ENCODE measurements at regions not wholly inside any gene's neighbourhood (a gene's known extent, or its start where the extent isn't known, plus 50 kb on each side); places are given as distances from the start of the nearest gene placed in this dataset.

GRCh38 chr4:159723341-159724048, 620.6 kb downstream of the RAPGEF2 start:
- DNase-seq (ENCODE audit: low read depth): no peak

GRCh38 chr4:159725571-159725970, 622.7 kb downstream of the RAPGEF2 start:
- DNase-seq (ENCODE audit: low read depth): no peak

DNA sequence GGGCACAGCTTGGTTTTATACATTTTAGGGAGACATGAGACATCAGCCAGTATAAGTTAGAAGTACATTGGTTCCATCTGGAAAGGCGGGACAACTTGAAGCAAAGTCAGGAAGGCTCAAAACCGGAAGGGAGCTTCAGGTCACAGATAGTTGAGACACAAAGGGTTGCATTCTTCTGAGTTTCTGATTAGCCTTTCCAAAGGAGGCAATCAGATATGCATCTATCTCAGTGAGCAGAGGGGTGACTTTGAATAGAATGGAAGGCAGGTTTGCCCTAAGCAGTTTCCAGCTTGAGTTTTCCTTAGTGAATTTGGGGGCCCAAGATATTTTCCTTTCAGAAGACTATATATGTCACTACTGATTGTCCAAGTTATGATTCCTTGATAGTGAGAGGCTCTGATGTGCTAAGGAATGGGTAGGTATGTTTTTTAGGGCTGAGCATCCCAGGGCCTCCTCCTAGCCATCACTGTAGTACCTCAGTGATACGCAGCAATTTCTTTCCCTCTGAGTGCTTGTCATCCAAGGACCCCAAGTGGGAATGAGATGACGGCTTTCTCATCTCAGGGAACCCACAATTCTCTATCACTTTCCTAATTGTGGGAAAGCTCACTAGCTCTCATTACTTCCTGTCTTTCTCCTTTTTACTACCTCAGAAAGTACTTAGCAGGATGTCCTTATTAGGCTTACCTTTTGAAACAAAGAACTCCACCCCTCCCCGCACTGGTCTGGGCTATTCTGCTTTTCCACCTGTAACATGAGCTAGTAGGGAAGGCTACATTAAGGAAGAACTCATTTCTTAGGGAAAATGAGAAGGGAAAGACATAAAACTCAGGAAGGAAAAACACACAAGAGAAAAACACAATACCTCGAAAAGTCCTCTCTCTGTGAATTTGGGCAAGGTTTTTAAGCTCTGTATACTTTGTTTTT, 632.7 kb downstream of the RAPGEF2 start:
- no peak for DNase-seq (ENCODE audit: low read depth)

DNA sequence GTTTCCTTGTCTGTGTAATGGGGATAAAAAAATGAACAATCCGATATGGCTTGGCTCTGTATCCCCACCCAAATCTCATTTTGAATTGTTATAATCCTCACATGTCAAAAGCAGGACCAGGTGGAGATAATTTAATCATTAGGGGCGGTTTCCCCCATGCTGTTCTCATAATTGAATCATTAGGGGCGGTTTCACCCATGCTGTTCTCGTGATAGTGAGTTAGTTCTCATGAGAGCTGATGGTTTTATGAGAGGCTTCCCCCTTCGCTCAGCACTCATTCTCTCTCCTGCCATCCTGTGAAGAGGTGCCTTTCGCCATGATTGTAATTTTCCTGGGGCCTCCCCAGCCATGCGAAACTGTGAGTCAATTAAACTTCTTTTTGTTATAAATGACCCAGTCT, 633.5 kb downstream of the RAPGEF2 start:
- no peak for DNase-seq (ENCODE audit: low read depth)

GRCh38 chr4:159743971-159744370, 641.1 kb downstream of the RAPGEF2 start:
- no peak for DNase-seq (ENCODE audit: low read depth)

DNA sequence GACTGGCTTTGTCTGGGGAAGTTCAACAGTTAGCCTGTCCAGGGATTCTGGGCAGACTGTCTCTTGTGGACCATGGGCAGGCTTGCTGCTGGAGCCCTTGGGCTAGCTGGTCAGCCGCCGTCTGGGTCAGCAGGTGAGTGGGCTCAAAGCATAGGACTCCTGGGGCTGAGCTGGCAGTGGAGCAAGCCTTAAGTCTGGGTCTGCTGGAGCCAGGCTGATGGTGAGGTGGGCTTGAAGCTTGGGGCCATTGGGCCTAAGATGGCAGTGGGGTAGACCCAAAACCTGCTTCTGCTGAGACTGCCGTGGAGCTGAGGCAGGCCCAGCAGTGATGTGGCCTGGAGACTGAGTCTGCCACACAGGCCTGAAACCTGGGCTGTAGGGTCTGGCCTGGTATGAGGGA, 645.1 kb downstream of the RAPGEF2 start:
- no peak for DNase-seq (ENCODE audit: low read depth)

DNA sequence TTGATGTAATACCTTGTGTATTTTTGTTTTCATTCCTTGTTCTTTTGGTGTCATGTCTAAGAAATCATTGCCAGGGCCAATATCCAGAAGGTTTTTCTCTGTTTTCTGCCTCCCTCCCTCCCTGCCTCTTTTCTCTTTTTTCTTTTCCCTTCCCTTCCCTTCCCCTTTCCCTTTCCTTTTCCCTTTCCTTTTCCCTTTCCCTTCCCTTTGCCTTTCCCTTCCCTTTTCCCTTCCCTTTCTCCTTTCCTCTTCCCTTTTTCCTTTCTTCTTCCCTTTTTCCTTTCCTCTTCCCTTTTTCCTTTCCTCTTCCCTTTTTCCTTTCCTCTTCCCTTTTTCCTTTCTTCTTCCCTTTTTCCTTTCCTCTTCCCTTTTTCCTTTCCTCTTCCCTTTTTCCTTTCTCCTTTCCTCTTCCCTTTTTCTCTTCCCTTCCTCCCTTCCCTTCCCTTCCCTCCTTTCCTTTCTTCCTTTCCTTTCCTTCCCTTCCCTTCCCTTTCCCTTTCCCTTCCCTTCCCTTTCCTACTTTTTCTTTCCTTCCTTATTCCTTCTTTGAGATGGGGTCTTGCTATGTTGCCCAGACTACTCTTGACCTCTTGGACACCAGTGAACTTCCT, 646.1 kb downstream of the RAPGEF2 start:
- no peak for DNase-seq (ENCODE audit: low read depth)

- DNase-seq (ENCODE audit: low read depth): peak; percentile 12
Observed at GRCh38 chr4:159757499-159757898, 654.6 kb downstream of the RAPGEF2 start.

- no peak for DNase-seq (ENCODE audit: low read depth)
Observed at GRCh38 chr4:159758061-159758460, 655.2 kb downstream of the RAPGEF2 start.

- DNase-seq (ENCODE audit: low read depth): no peak
Observed at GRCh38 chr4:159762672-159763071, 659.8 kb downstream of the RAPGEF2 start.

- DNase-seq (ENCODE audit: low read depth): peak; percentile 85
Observed at GRCh38 chr4:159764343-159764952, 661.6 kb downstream of the RAPGEF2 start.

DNA sequence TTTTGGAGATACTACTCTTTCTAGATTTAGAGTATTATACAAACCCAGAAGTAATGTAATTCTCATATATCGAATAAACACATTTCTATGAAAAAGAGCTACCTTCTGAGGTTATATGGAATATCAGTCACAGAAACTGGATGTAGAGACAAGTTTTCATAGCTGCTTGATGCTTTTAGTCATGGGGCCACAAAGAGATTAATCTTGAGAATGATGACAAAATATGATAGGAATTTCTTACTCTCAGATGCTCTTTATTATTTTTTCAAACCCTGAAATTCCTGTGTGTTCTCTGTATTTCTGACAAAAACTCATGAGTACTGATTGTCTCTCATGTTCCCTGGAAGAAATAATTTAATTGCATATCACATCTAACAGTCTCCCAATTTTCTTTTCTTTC, 662.5 kb downstream of the RAPGEF2 start:
- DNase-seq (ENCODE audit: low read depth): peak; percentile 54

- no peak for DNase-seq (ENCODE audit: low read depth)
Observed at GRCh38 chr4:159766241-159766640, 663.4 kb downstream of the RAPGEF2 start.

GRCh38 chr4:159767406-159767805, 664.5 kb downstream of the RAPGEF2 start:
- DNase-seq (ENCODE audit: low read depth): no peak

DNA sequence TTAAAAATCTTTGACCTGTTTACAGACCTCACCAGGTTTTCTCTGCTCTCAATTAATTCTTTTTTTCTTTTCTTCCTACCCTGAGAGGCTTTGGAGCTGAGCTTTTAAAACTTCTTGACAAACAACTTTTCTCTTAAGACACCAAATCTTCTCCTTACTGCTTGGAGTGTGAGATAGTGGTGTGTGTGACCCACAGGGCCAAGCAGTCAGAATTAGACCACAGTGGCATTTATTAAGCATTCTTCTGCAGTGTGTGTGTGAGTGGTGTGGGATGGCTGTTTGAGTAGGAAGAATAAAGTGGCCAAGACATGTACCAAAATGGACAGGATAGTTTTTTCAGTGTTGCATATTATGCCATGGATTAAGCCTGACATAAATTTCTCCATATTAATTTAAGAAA, 665.1 kb downstream of the RAPGEF2 start:
- DNase-seq (ENCODE audit: low read depth): peak; percentile 63

- peak; percentile 11 for DNase-seq (ENCODE audit: low read depth)
Observed at GRCh38 chr4:159770401-159770800, 667.5 kb downstream of the RAPGEF2 start.

DNA sequence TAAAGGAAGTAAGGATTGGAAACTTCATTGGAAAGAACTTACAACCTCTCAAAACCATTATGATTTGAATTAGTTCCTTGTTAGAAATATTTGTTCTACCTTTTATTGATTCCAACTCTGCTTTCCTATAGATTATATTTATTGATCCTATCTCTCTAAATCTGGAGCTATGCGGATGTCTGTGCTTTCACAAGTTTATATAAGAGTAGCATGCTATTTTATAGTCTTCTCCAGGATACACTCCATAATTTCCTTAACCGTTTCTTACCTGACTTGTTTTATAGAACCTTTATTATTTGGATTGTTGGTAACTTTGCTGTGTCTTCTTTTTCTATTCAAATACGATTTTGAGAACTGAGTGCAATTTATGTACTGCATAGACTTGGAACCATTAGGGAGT, 668.1 kb downstream of the RAPGEF2 start:
- DNase-seq (ENCODE audit: low read depth): no peak

DNA sequence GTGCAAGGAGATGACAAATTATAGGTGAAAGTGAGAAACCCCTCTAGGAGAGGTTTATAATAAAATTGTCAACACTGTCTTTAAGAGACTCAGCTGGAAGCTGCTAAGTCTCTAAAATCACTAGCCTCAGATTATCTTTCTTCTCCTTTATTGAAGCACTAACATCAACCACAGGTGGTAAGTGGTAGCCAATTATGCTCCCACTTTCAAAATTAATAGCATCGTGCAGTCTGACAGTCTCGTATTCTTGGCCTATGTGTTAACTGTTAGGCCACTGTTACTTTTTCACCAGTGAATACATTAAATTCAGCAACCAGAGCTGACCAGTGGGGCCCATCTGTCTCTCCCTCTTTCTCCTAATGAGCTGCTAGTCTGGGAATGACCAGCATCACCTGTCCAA, 674.1 kb downstream of the RAPGEF2 start:
- DNase-seq (ENCODE audit: low read depth): no peak

DNA sequence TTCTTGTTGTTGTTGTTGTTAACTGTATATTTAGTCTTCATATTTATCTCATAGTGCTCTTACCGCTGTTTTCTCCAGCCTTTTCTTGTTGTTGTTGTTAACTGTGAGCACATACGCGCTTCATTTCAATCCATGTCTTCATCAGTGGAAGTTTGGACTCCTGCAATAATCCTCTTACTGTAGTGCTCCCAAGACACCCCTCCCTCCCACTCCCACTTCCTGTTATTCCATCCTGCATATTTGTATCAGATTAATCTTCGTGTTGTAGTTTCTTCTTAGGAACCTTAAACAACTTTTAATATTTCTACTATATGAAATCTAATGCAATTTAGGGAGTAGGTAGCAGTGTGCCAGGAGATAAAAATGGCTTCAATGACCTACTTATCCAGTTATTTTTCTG, 674.8 kb downstream of the RAPGEF2 start:
- DNase-seq (ENCODE audit: low read depth): no peak

DNA sequence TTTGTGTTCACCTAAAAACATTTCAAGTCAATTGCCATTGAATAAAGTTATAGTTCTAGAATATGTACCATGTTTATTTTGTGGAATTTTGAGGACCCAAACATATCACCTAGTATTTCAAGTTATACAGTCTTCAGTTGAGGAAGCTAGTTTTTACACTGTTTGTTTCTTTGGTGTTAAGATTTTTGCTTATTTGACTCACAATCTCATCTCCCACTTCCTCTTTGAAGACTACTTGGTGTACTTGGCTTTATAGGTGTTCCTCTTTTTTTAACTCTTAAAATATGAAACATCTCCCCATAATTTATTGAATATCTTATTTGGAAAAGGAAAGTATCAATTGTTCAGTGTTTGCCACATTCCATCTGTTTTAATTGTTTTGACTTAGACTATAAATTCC, 675.4 kb downstream of the RAPGEF2 start:
- no peak for DNase-seq (ENCODE audit: low read depth)

DNA sequence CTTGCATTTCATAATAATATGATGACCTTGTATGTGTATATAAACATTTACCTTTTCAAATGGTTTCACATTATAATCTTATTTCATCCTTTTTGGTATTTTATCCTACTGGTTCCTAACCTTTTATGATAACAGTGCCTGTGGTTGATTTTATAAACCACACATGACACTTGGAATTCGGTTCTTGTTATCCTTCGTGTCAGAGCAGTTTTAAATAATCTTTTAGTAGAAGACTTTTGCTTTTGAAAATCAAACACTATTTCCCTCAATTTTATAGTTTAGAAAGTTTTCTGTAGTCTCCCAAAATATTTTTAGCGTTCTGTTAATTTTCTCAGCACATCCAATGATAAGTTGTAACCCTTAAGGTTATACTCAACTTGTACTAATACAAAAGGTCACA, 676.8 kb downstream of the RAPGEF2 start:
- DNase-seq (ENCODE audit: low read depth): peak; percentile 13

Data from myocyte (in vitro differentiated cells).